CD4-positive, alpha-beta T cell (primary cell): ENCODE measurements at regions not wholly inside any gene's neighbourhood (a gene's known extent, or its start where the extent isn't known, plus 50 kb on each side); places are given as distances from the start of the nearest gene placed in this dataset.

Experiments
- ATAC-seq: fragments of 200-7000 bp; cut with Tn5 transposase; one replicate; pipeline ENCODE4 v1.10.0; 2022; ENCODE audit warnings: mild to moderate bottlenecking; ENCODE audit not compliant: poor library complexity
- CTCF ChIA-PET: fragments of 350-600 bp; sonication (Branson Sonifier 250); formaldehyde crosslinking; loops from one replicate; lab custom pipeline; 2021; ENCODE audit warnings: antibody characterized with exemption, inconsistent platforms; lab: Charles Lee
- POLR2A ChIA-PET: fragments of 350-600 bp; sonication (Branson Sonifier 250); formaldehyde crosslinking; loops from one replicate; lab custom pipeline; 2021; ENCODE audit warnings: antibody characterized with exemption, inconsistent platforms; lab: Charles Lee
- DNase-seq, 14 experiments: peaks; one replicate each; pipeline ENCODE4 v3.0.0-alpha.2; 2013 to 2020; ENCODE audit warnings: mixed read lengths in 2 of 14
- H3K27ac ChIP-seq, 2 donors: one replicate each; pipeline versions ENCODE4 v1.5.1 to v1.7.0; 2013; ENCODE audit warnings: low read length in 2 of 2, low read depth in 1 of 2, mild to moderate bottlenecking in 1 of 2
- H3K27me3 ChIP-seq, 2 experiments: 1 replicate in 1 of 2; 2 replicates in 1 of 2; pipeline versions ENCODE4 v1.6.1 to v1.7.0; 2013; ENCODE audit warnings: low read length in 2 of 2, control low read depth in 1 of 2, mild to moderate bottlenecking in 1 of 2, moderate library complexity in 1 of 2; ENCODE audit not compliant: insufficient read depth in 2 of 2, control insufficient read depth in 1 of 2
- H3K36me3 ChIP-seq: one replicate; pipeline ENCODE4 v1.6.1; 2013; ENCODE audit warnings: low read length, control low read depth; ENCODE audit not compliant: insufficient read depth
- H3K4me1 ChIP-seq: one replicate; pipeline ENCODE4 v1.6.1; 2013; ENCODE audit warnings: low read length, control low read depth; ENCODE audit not compliant: insufficient read depth
- H3K4me3 ChIP-seq: one replicate; pipeline ENCODE4 v1.5.1; 2013; ENCODE audit warnings: mild to moderate bottlenecking, low read length, moderate library complexity
- H3K9me3 ChIP-seq, 2 experiments: 1 replicate in 1 of 2; 2 replicates in 1 of 2; pipeline versions ENCODE4 v1.6.1 to v1.7.0; 2013; ENCODE audit warnings: low read length in 2 of 2, mild to moderate bottlenecking in 2 of 2, control low read depth in 1 of 2, moderate library complexity in 1 of 2; ENCODE audit not compliant: control insufficient read depth in 1 of 2, insufficient read depth in 1 of 2
- H3K27ac Mint-ChIP-seq: one replicate; pipeline ENCODE4 v1.8.0; 2020; ENCODE audit warnings: mixed read lengths
- H3K27me3 Mint-ChIP-seq: one replicate; pipeline ENCODE4 v1.8.0; 2021; ENCODE audit warnings: mixed read lengths
- H3K36me3 Mint-ChIP-seq: one replicate; pipeline ENCODE4 v1.8.0; 2021; ENCODE audit warnings: low read depth, mixed read lengths
- H3K4me1 Mint-ChIP-seq: one replicate; pipeline ENCODE4 v1.8.0; 2021; ENCODE audit warnings: low read depth, mixed read lengths
- H3K4me3 Mint-ChIP-seq: one replicate; pipeline ENCODE4 v1.8.0; 2020; ENCODE audit warnings: mild to moderate bottlenecking, mixed read lengths
- H3K9me3 Mint-ChIP-seq: one replicate; pipeline ENCODE4 v1.8.0; 2020; ENCODE audit warnings: mixed read lengths
- CTCF ChIP-seq: fragments of 200-600 bp; IDR thresholded peaks from one replicate; pipeline ENCODE4 v1.8.0; 2022; ENCODE audit warnings: antibody characterized with exemption, mild to moderate bottlenecking
- intact Hi-C, 2 experiments: fragments of 100-400 bp; cut with DNase I in 1 of 2; cut with micrococcal nuclease in 1 of 2; formaldehyde crosslinking; loops; one replicate each; pipeline versions ENCODE4 v1.15.1 to v1.9.0; 2023 to 2025; cut with DNase I, micrococcal nuclease

DNA sequence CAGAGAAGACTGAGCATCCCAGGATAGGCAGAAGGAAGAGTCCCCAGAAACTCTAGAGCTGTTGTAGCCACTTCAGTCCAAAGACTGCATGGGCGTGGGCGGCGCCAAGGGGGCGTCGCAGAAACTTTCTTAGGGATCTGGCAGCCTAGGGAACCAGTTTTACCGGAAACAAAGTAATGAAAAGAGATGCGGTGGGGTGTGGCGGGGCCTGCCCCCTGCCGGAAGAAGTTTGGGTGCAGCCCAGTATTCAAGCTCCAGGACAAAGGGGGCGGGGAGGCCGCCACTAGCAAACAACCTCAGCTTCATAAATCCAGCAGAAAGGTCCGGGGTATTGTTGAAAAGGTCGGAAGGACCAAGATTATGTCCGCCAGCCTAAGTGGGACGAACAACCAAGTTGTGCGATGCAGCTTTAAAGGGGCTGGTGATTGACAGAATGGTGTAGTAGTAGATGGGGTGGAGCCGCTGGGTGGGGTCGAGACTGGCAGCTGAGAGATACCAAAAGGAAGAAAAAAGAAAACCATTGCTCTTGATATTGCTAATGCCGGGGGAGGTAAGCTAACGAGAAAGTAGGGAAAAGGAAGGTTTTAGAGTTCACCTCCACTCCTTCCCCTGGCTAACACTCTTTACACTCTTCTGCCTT lies 190.5 kb downstream of the RRAGB start:
- POLR2A ChIA-PET = interaction anchor here (1.3 to 2.3 kb wide), 4 partner anchors 160 to 456 kb away, joined by 4 to 20 read pairs (median 13); partner anchors contain the start of genes MAGEH1 and RRAGB
- Mint-ChIP-seq H3K4me1 (peaks cover 28% of the 10 kb centered on the region), H3K27ac (peak overlapping the region; percentile 86), H3K27me3 (no peaks in the 10 kb centered on the region), H3K36me3 (peaks cover 12% of the 10 kb centered on the region), H3K9me3 (no peaks in the 10 kb centered on the region), H3K4me3 (peak overlapping the region; percentile 100)
- no peaks in the 10 kb centered on the region for H3K9me3 ChIP-seq
- CTCF ChIA-PET = interaction anchor here (1.0 to 2.3 kb wide), 3 partner anchors 190 to 419 kb away, joined by 4 to 8 read pairs (median 5); partner anchors contain the start of gene RRAGB
- intact Hi-C loops = loop anchor here (1.0 to 10.0 kb wide), 3 partner anchors 186 to 327 kb away; partner anchors contain the start of genes KLF8 (in 1 of the 2) and RRAGB (in 1 of the 2)
- DNase-seq (peak in 13 of 14 experiments; percentile 6 to 63 (median 38)), ATAC-seq (peak; percentile 69)
- peak overlapping the region in 1 of 2 donors; percentile 36 for H3K27ac ChIP-seq
- peak overlapping the region; percentile 81 for H3K4me3 ChIP-seq
- no peaks in the 10 kb centered on the region for H3K36me3 ChIP-seq
- H3K27me3 ChIP-seq = no peaks in the 10 kb centered on the region
- peak; percentile 53 for TF ChIP-seq CTCF
- peaks cover 12% of the 10 kb centered on the region for H3K4me1 ChIP-seq

DNA sequence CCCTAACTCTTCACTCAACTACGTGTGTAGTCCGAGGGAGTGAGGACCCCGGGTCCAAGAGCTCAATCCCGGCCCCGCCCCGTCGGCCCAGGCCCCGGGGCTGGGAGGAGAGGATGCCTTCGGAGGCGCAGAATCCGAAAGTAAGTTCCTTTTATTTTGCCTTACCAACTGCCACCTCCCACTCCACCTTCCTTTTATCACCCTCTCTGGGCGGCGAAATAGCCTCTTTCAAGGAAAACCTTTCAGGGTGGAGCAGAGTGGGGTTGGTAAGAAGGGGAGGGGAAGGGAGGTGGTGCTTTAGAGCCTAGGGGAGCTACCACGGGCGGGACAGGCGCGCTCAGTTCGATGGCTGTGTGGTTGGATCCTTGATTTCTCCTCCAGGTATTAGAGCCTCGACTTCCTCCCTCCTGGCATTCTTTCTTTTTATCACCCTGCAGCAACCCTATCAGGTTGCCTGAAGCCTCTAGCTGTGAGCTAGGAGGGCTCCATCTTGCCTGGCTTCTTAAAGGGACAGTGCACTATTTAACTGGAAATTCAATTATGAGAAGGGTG lies 191.2 kb downstream of the RRAGB start:
- POLR2A ChIA-PET = interaction anchor here (1.6 to 2.3 kb wide), 3 partner anchors 160 to 420 kb away, joined by 12 to 20 read pairs (median 14); partner anchors contain the start of gene RRAGB
- intact Hi-C loops = loop anchor here (1.0 to 10.0 kb wide), 3 partner anchors 186 to 326 kb away; partner anchors contain the start of genes KLF8 (in 1 of the 2) and RRAGB (in 1 of the 2)
- peak overlapping the region; percentile 81 for H3K4me3 ChIP-seq

More for the DNA sequence above, 191.2 kb downstream of the RRAGB start:
- Histone ChIP-seq H3K36me3 (no peaks in the 10 kb centered on the region), H3K4me1 (peaks cover 12% of the 10 kb centered on the region), H3K27ac (peak overlapping the region in 1 of 2 donors; percentile 36), H3K27me3 (no peaks in the 10 kb centered on the region), H3K9me3 (no peaks in the 10 kb centered on the region)
- H3K27me3 Mint-ChIP-seq = no peaks in the 10 kb centered on the region
- peak overlapping the region; percentile 100 for H3K4me3 Mint-ChIP-seq
- H3K27ac Mint-ChIP-seq = peak overlapping the region; percentile 86
- no peak for TF ChIP-seq CTCF
- ATAC-seq = peak; percentile 61
- H3K36me3 Mint-ChIP-seq = peaks cover 12% of the 10 kb centered on the region
- peaks cover 28% of the 10 kb centered on the region for H3K4me1 Mint-ChIP-seq
- H3K9me3 Mint-ChIP-seq = no peaks in the 10 kb centered on the region
- DNase-seq = peak in 7 of 14 experiments; percentile 1 to 22 (median 15)
- CTCF ChIA-PET = interaction anchor here (1.0 to 2.3 kb wide), 3 partner anchors 191 to 420 kb away, joined by 4 to 8 read pairs (median 5); partner anchors contain the start of gene RRAGB
